Activated CD8-positive, alpha-beta memory T cell treated with anti-CD3 and anti-CD28 coated beads, Interleukin-2, amount 50 U/mL, for 48 hours (primary cell): ENCODE measurements at regions not wholly inside any gene's neighbourhood (a gene's known extent, or its start where the extent isn't known, plus 50 kb on each side); places are given as distances from the start of the nearest gene placed in this dataset.
"Not testable (repeated sequence)": the region's sequence is repeated elsewhere in the genome, so short reads cannot be mapped to it uniquely, and the experiment has no call there.

Experiments used
- DNase-seq: peaks from one replicate; pipeline ENCODE4 v3.0.0-alpha.2; 2020

GRCh38 chr20:2203436-2203835 lies 92.4 kb upstream of the TGM3 start:
- DNase-seq = no peak

GRCh38 chr20:2204021-2204420 lies 91.8 kb upstream of the TGM3 start:
- DNase-seq = no peak

GRCh38 chr20:2206957-2207769 lies 88.6 kb upstream of the TGM3 start:
- peak; percentile 87 for DNase-seq

- no peak for DNase-seq
Observed at GRCh38 chr20:2207770-2208097, 88.1 kb upstream of the TGM3 start.

- no peak for DNase-seq
Observed at GRCh38 chr20:2208897-2209296, 86.9 kb upstream of the TGM3 start.

- no peak for DNase-seq
Observed at GRCh38 chr20:2210646-2211552, 84.9 kb upstream of the TGM3 start.

GRCh38 chr20:2212456-2213015 lies 83.3 kb upstream of the TGM3 start:
- no peak for DNase-seq

GRCh38 chr20:2213401-2213800 lies 82.4 kb upstream of the TGM3 start:
- no peak for DNase-seq

- no peak for DNase-seq
Observed at GRCh38 chr20:2217857-2218539, 77.8 kb upstream of the TGM3 start.

- no peak for DNase-seq
Observed at GRCh38 chr20:2219481-2220006, 76.3 kb upstream of the TGM3 start.

GRCh38 chr20:2220298-2220697 lies 75.5 kb upstream of the TGM3 start:
- DNase-seq = no peak

GRCh38 chr20:2221921-2222320 lies 73.9 kb upstream of the TGM3 start:
- DNase-seq = no peak

- DNase-seq = no peak
Observed at GRCh38 chr20:2223558-2224367, 72.0 kb upstream of the TGM3 start.

GRCh38 chr20:2224368-2224639 lies 71.5 kb upstream of the TGM3 start:
- DNase-seq = no peak

- not testable (repeated sequence) for DNase-seq
Observed at GRCh38 chr20:2227285-2227684, 68.5 kb upstream of the TGM3 start.

- no peak for DNase-seq
Observed at GRCh38 chr20:2227861-2228260, 67.9 kb upstream of the TGM3 start.

GRCh38 chr20:2228926-2229325 lies 66.9 kb upstream of the TGM3 start:
- no peak for DNase-seq

- DNase-seq = no peak
Observed at GRCh38 chr20:2230726-2231488, 64.9 kb upstream of the TGM3 start.

GRCh38 chr20:2231701-2232100 lies 64.1 kb upstream of the TGM3 start:
- no peak for DNase-seq

- DNase-seq = no peak
Observed at GRCh38 chr20:2234598-2235191, 61.1 kb upstream of the TGM3 start.

- no peak for DNase-seq
Observed at GRCh38 chr20:2236256-2236655, 59.5 kb upstream of the TGM3 start.
